Esophagus squamous epithelium (tissue), 5 donors: ENCODE measurements at regions not wholly inside any gene's neighbourhood (a gene's known extent, or its start where the extent isn't known, plus 50 kb on each side); places are given as distances from the start of the nearest gene placed in this dataset.

Experiments used
- DNase-seq: peaks from one replicate; lab custom pipeline; 2025; lab: John Stamatoyannopoulos, UW
- H3K27ac ChIP-seq, 4 donors: fragments of 200-600 bp; sonication (generic); one replicate each; pipeline ENCODE4 v1.5.1; 2016 to 2019; ENCODE audit warnings: mild to moderate bottlenecking in 1 of 4
- H3K27me3 ChIP-seq, 4 donors: fragments of 200-600 bp; sonication (generic); 1 replicate in 3 of 4; 2 replicates in 1 of 4; pipeline versions ENCODE4 v1.5.1 to v1.6.0; 2017 to 2021; ENCODE audit warnings: antibody characterized with exemption in 1 of 4
- H3K36me3 ChIP-seq, 3 donors: fragments of 200-600 bp; sonication (generic); one replicate each; pipeline ENCODE4 v1.5.1; 2016 to 2019
- H3K4me1 ChIP-seq, 3 donors: fragments of 200-600 bp; sonication (generic); one replicate each; pipeline ENCODE4 v1.5.1; 2017 to 2019
- H3K4me3 ChIP-seq, 4 donors: fragments of 200-600 bp; sonication (generic); 1 replicate in 3 of 4; 2 replicates in 1 of 4; pipeline ENCODE4 v1.5.1; 2016 to 2019; ENCODE audit warnings: mild to moderate bottlenecking in 2 of 4, moderate library complexity in 1 of 4
- H3K9me3 ChIP-seq, 3 donors: fragments of 200-600 bp; sonication (generic); one replicate each; pipeline ENCODE4 v1.5.1; 2016 to 2019
- POLR2A ChIP-seq, 4 donors: fragments of 450-650 bp; IDR thresholded peaks; one replicate each; pipeline ENCODE4 v1.6.1; 2017; ENCODE audit warnings: antibody characterized with exemption in 4 of 4, mild to moderate bottlenecking in 4 of 4, moderate library complexity in 3 of 4
- WGBS, 2 donors: methylation state at CpG; one replicate each; pipeline ENCODE4 v1.1.5; 2018; 5-methylcytosine and 5-hydroxymethylcytosine counted together
- intact Hi-C: fragments of 100-400 bp; cut with DNase I; formaldehyde crosslinking; loops from one replicate; pipeline ENCODE4 v1.15.0; 2022
- TF ChIP-seq, protein P1 (sequence below), 6 experiments: fragments of 450-650 bp in 4 of 6; fragments of 200-600 bp in 2 of 6; sonication (generic) in 2 of 6; IDR thresholded peaks; one replicate each; pipeline ENCODE4 v1.5.1; 2016 to 2019; ENCODE audit warnings: antibody characterized with exemption in 6 of 6, mild to moderate bottlenecking in 4 of 6, moderate library complexity in 4 of 6
- donor health status: DM: yes; HTN: yes; CAD: no.

- H3K36me3 ChIP-seq: no peaks in the 10 kb centered on the region
- no peaks in the 10 kb centered on the region for H3K27me3 ChIP-seq
- 49 to 56% methylated on average over 4 of the region's 4 CpGs for WGBS, 2 donors
- H3K9me3 ChIP-seq: no peaks in the 10 kb centered on the region
- TF ChIP-seq, protein P1, sequence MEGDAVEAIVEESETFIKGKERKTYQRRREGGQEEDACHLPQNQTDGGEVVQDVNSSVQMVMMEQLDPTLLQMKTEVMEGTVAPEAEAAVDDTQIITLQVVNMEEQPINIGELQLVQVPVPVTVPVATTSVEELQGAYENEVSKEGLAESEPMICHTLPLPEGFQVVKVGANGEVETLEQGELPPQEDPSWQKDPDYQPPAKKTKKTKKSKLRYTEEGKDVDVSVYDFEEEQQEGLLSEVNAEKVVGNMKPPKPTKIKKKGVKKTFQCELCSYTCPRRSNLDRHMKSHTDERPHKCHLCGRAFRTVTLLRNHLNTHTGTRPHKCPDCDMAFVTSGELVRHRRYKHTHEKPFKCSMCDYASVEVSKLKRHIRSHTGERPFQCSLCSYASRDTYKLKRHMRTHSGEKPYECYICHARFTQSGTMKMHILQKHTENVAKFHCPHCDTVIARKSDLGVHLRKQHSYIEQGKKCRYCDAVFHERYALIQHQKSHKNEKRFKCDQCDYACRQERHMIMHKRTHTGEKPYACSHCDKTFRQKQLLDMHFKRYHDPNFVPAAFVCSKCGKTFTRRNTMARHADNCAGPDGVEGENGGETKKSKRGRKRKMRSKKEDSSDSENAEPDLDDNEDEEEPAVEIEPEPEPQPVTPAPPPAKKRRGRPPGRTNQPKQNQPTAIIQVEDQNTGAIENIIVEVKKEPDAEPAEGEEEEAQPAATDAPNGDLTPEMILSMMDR (IDR thresholded peaks at IDR 0.05): no peak
- TF ChIP-seq POLR2A (IDR thresholded peaks at IDR 0.05): no peak
- H3K4me3 ChIP-seq: no peak overlapping the region
- no peaks in the 10 kb centered on the region for H3K4me1 ChIP-seq
- DNase-seq: no peak
- intact Hi-C loops: no loop called here
- H3K27ac ChIP-seq: no peak overlapping the region
These were observed 1250.8 kb upstream of the CDH18 start for GRCh38 chr5:21238786-21239185.

DNA sequence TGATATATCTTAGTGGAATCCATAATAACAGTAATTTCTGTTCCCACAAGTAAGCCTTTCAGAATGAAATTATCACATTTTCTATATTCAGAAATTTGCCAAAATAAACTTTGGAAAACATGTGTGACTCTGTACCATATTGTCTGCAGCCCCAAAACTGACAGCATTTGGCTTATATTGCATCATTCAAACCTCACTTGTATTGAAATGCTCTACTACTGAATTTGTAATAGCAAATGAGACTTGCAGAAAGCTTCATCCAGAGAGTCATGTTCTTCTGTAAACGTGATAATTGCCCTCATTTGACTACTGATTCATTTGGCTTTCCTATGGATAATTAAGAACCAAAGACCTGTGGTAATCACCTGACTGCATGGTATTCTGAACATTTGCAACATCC lies 1249.5 kb upstream of the CDH18 start:
- no peak for DNase-seq
- Histone ChIP-seq H3K4me1 (no peaks in the 10 kb centered on the region), H3K27me3 (no peaks in the 10 kb centered on the region), H3K9me3 (no peaks in the 10 kb centered on the region), H3K36me3 (no peaks in the 10 kb centered on the region), H3K27ac (no peak overlapping the region), H3K4me3 (no peak overlapping the region)
- TF ChIP-seq POLR2A (IDR thresholded peaks at IDR 0.05): no peak
- TF ChIP-seq, protein P1 (IDR thresholded peaks at IDR 0.05): no peak
- 9 to 15% methylated on average over 1 of the region's 1 CpG for WGBS, 2 donors
- intact Hi-C loops: no loop called here

DNA sequence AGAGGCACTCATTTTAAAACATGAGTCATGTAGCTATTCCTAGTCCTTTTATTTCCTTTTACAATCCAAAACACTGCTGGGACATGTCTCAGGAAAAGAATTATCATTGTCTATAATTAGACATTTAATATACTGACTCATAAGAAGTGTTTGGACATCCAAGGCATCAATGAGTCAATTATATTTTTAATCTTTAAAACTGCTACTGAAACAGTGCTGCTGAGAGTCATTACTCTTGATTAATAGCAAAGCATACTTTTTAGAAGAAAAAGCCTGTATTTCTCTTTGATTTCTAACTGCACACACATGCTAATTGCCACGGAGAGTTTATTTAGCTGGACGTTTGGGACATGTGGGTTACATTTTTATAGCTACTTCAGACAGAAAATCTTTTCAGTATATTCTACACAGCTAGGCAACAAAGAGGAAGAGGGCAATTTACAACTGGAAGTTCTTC lies 1249.0 kb upstream of the CDH18 start:
- H3K4me3 ChIP-seq: no peak overlapping the region
- H3K27ac ChIP-seq: no peak overlapping the region
- DNase-seq: no peak
- no peaks in the 10 kb centered on the region for H3K4me1 ChIP-seq
- TF ChIP-seq POLR2A (IDR thresholded peaks at IDR 0.05): no peak
- TF ChIP-seq, protein P1 (IDR thresholded peaks at IDR 0.05): no peak
- no peaks in the 10 kb centered on the region for H3K27me3 ChIP-seq
- no peaks in the 10 kb centered on the region for H3K36me3 ChIP-seq
- WGBS, 2 donors: 12 to 19% methylated on average over 2 of the region's 2 CpGs
- intact Hi-C loops: no loop called here
- H3K9me3 ChIP-seq: no peaks in the 10 kb centered on the region

DNA sequence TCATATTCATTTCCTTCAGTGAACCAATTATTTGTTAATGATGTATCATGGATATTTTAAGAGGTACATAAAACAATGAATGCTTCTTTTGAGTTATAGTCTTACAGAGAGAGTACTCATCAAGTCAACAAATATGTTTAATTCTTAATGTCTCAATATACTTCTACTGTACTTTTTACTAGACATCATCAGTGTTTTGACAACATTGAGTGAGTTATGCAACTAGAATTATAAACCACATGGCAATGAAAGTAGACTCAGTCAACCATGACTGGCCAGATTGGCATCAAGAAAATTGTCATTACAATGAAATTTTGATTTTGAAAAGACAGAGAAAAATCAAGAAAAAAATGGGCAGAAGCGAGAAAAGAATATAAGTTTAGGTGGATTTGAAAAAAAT lies 1248.1 kb upstream of the CDH18 start:
- no peaks in the 10 kb centered on the region for H3K36me3 ChIP-seq
- TF ChIP-seq, protein P1 (IDR thresholded peaks at IDR 0.05): no peak
- TF ChIP-seq POLR2A (IDR thresholded peaks at IDR 0.05): no peak
- no peaks in the 10 kb centered on the region for H3K4me1 ChIP-seq
- DNase-seq: no peak
- 70 to 75% methylated on average over 1 of the region's 1 CpG for WGBS, 2 donors
- intact Hi-C loops: no loop called here
- no peak overlapping the region for H3K27ac ChIP-seq
- H3K4me3 ChIP-seq: no peak overlapping the region
- H3K27me3 ChIP-seq: no peaks in the 10 kb centered on the region
- no peaks in the 10 kb centered on the region for H3K9me3 ChIP-seq

- H3K36me3 ChIP-seq: no peaks in the 10 kb centered on the region
- no peaks in the 10 kb centered on the region for H3K4me1 ChIP-seq
- TF ChIP-seq, protein P1 (IDR thresholded peaks at IDR 0.05): no peak
- TF ChIP-seq POLR2A (IDR thresholded peaks at IDR 0.05): no peak
- H3K4me3 ChIP-seq: no peak overlapping the region
- no peak overlapping the region for H3K27ac ChIP-seq
- no peaks in the 10 kb centered on the region for H3K9me3 ChIP-seq
- intact Hi-C loops: no loop called here
- no peak for DNase-seq
- 83 to 92% methylated on average over 9 to 15 of the region's 16 CpGs for WGBS, 2 donors
- H3K27me3 ChIP-seq: no peaks in the 10 kb centered on the region
These were observed 1237.4 kb upstream of the CDH18 start for GRCh38 chr5:21225223-21226064.
